Activated CD8-positive, alpha-beta T cell treated with anti-CD3 and anti-CD28 coated beads for 36 hours (primary cell): ENCODE measurements at regions not wholly inside any gene's neighbourhood (a gene's known extent, or its start where the extent isn't known, plus 50 kb on each side); places are given as distances from the start of the nearest gene placed in this dataset.
"Not testable (repeated sequence)": the region's sequence is repeated elsewhere in the genome, so short reads cannot be mapped to it uniquely, and the experiment has no call there.

Experiments
- ATAC-seq: fragments of 200-7000 bp; cut with Tn5 transposase; one replicate; pipeline ENCODE4 v1.10.0; 2021; ENCODE audit warnings: mild to moderate bottlenecking, moderate library complexity
- CTCF ChIA-PET: fragments of 350-600 bp; sonication (Branson Sonifier 250); formaldehyde crosslinking; loops from one replicate; lab custom pipeline; 2021; ENCODE audit warnings: antibody characterized with exemption; lab: Charles Lee
- POLR2A ChIA-PET: fragments of 350-600 bp; sonication (Branson Sonifier 250); formaldehyde crosslinking; loops from one replicate; lab custom pipeline; 2021; ENCODE audit warnings: antibody characterized with exemption; lab: Charles Lee
- DNase-seq: peaks from one replicate; pipeline ENCODE4 v3.0.0-alpha.2; 2020
- H3K27ac Mint-ChIP-seq: one replicate; pipeline ENCODE4 v1.8.0; 2021; ENCODE audit warnings: mild to moderate bottlenecking, mixed read lengths
- H3K27me3 Mint-ChIP-seq: one replicate; pipeline ENCODE4 v1.8.0; 2021; ENCODE audit warnings: mixed read lengths
- H3K36me3 Mint-ChIP-seq: one replicate; pipeline ENCODE4 v1.8.0; 2021; ENCODE audit warnings: low read depth, mixed read lengths
- H3K4me1 Mint-ChIP-seq: one replicate; pipeline ENCODE4 v1.8.0; 2021; ENCODE audit warnings: low read depth, mixed read lengths
- H3K4me3 Mint-ChIP-seq: one replicate; pipeline ENCODE4 v1.8.0; 2021; ENCODE audit warnings: mild to moderate bottlenecking, moderate library complexity, mixed read lengths
- H3K9me3 Mint-ChIP-seq: one replicate; pipeline ENCODE4 v1.8.0; 2021; ENCODE audit warnings: mixed read lengths
- CTCF ChIP-seq: fragments of 200-600 bp; IDR thresholded peaks from one replicate; pipeline ENCODE4 v1.8.0; 2022; ENCODE audit warnings: antibody characterized with exemption, mild to moderate bottlenecking
- intact Hi-C: fragments of 100-400 bp; cut with micrococcal nuclease; formaldehyde crosslinking; loops from one replicate; pipeline ENCODE4 v1.10.0; 2022

- intact Hi-C loops: no loop called here
- Mint-ChIP-seq H3K27me3 (no peaks in the 10 kb centered on the region), H3K4me3 (no peak overlapping the region), H3K36me3 (no peaks in the 10 kb centered on the region), H3K9me3 (peaks cover 9% of the 10 kb centered on the region), H3K27ac (no peak overlapping the region), H3K4me1 (no peaks in the 10 kb centered on the region)
- ATAC-seq (no peak), DNase-seq (no peak)
- TF ChIP-seq CTCF: no peak
- CTCF ChIA-PET: no interaction called here
- POLR2A ChIA-PET: no interaction called here
These were observed 188.7 kb downstream of the RFPL4B start for GRCh38 chr6:112535816-112536215.

- Mint-ChIP-seq H3K9me3 (peaks cover 9% of the 10 kb centered on the region), H3K36me3 (no peaks in the 10 kb centered on the region), H3K27ac (no peak overlapping the region), H3K4me3 (no peak overlapping the region), H3K4me1 (no peaks in the 10 kb centered on the region), H3K27me3 (no peaks in the 10 kb centered on the region)
- TF ChIP-seq CTCF: no peak
- DNase-seq: no peak
- ChIA-PET CTCF (no interaction called here), POLR2A (no interaction called here)
- ATAC-seq: no peak
- intact Hi-C loops: no loop called here
These were observed 192.2 kb downstream of the RFPL4B start for GRCh38 chr6:112539355-112539754.

GRCh38 chr6:112541847-112542246 is 194.7 kb downstream of the RFPL4B start:
- not testable (repeated sequence) for H3K4me1 Mint-ChIP-seq

GRCh38 chr6:112547321-112548085 is 200.4 kb downstream of the RFPL4B start:
- H3K4me1 Mint-ChIP-seq, CTCF ChIA-PET, H3K9me3 Mint-ChIP-seq, H3K4me3 Mint-ChIP-seq, H3K36me3 Mint-ChIP-seq, POLR2A ChIA-PET, ATAC-seq, DNase-seq, H3K27ac Mint-ChIP-seq, intact Hi-C loops, H3K27me3 Mint-ChIP-seq: not testable (repeated sequence)

More at GRCh38 chr6:112541847-112542246, 194.7 kb downstream of the RFPL4B start:
- POLR2A ChIA-PET, ATAC-seq, H3K27me3 Mint-ChIP-seq, intact Hi-C loops, H3K9me3 Mint-ChIP-seq, H3K27ac Mint-ChIP-seq, CTCF ChIA-PET, H3K4me3 Mint-ChIP-seq, H3K36me3 Mint-ChIP-seq: not testable (repeated sequence)
- peak; percentile 13 for DNase-seq

- Mint-ChIP-seq H3K4me1 (no peaks in the 10 kb centered on the region), H3K27me3 (no peaks in the 10 kb centered on the region), H3K27ac (no peak overlapping the region), H3K36me3 (no peaks in the 10 kb centered on the region), H3K4me3 (no peak overlapping the region), H3K9me3 (peaks cover 5% of the 10 kb centered on the region)
- CTCF ChIA-PET: no interaction called here
- no peak for TF ChIP-seq CTCF
- DNase-seq (no peak), ATAC-seq (no peak)
- intact Hi-C loops: no loop called here
- POLR2A ChIA-PET: no interaction called here
These were observed 202.6 kb downstream of the RFPL4B start for GRCh38 chr6:112549749-112550148.

- no peaks in the 10 kb centered on the region for H3K27me3 Mint-ChIP-seq
- intact Hi-C loops: no loop called here
- H3K27ac Mint-ChIP-seq: no peak overlapping the region
- CTCF ChIA-PET: no interaction called here
- no peaks in the 10 kb centered on the region for H3K4me1 Mint-ChIP-seq
- no peak for TF ChIP-seq CTCF
- DNase-seq (no peak), ATAC-seq (no peak)
- H3K4me3 Mint-ChIP-seq: no peak overlapping the region
- H3K36me3 Mint-ChIP-seq: no peaks in the 10 kb centered on the region
- H3K9me3 Mint-ChIP-seq: no peaks in the 10 kb centered on the region
- POLR2A ChIA-PET: no interaction called here
These were observed 210.3 kb downstream of the RFPL4B start for GRCh38 chr6:112557435-112557834.
